HEK293 (cell line): ENCODE measurements at regions not wholly inside any gene's neighbourhood (a gene's known extent, or its start where the extent isn't known, plus 50 kb on each side); places are given as distances from the start of the nearest gene placed in this dataset.

ENCODE experiments used
- ZEB2 ChIP-seq: fragments of 450-650 bp; formaldehyde crosslinking; IDR thresholded peaks from 2 replicates; pipeline ENCODE4 v1.5.1; 2016; ENCODE audit warnings: missing biosample characterization, missing genetic modification characterization
- ZFHX2 ChIP-seq: fragments of 450-650 bp; formaldehyde crosslinking; conservative IDR thresholded peaks from 2 replicates; pipeline ENCODE4 v1.5.1; 2016; ENCODE audit warnings: missing biosample characterization, missing genetic modification characterization
- ZNF239 ChIP-seq: fragments of 450-650 bp; formaldehyde crosslinking; IDR thresholded peaks from 2 replicates; pipeline ENCODE4 v1.5.1; 2016; ENCODE audit warnings: missing biosample characterization, missing genetic modification characterization
- TF ChIP-seq, protein P1 (sequence below): fragments of 450-650 bp; formaldehyde crosslinking; IDR thresholded peaks from 2 replicates; pipeline ENCODE4 v1.5.1; 2016; ENCODE audit warnings: missing biosample characterization, missing genetic modification characterization

DNA sequence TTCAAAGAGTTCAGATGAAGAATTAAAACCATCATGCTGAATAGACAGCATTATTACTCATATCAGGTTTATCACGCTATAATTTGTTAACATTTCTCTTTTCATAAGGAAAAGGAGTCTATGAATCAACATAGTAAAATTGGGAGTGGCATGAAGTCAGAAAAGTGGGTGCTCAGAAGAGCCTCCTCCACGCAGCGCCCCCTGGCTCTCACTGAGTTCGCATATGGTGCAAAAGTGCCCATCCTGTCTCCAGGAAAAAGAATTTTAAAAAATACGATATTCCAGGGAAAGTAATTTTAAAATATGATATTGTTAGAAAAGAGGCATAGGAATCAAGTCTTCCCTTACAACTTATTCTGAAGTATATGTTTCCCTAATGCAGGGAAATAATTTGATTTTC, 176.3 kb upstream of the TCERG1L start:
- TF ChIP-seq, protein P1, sequence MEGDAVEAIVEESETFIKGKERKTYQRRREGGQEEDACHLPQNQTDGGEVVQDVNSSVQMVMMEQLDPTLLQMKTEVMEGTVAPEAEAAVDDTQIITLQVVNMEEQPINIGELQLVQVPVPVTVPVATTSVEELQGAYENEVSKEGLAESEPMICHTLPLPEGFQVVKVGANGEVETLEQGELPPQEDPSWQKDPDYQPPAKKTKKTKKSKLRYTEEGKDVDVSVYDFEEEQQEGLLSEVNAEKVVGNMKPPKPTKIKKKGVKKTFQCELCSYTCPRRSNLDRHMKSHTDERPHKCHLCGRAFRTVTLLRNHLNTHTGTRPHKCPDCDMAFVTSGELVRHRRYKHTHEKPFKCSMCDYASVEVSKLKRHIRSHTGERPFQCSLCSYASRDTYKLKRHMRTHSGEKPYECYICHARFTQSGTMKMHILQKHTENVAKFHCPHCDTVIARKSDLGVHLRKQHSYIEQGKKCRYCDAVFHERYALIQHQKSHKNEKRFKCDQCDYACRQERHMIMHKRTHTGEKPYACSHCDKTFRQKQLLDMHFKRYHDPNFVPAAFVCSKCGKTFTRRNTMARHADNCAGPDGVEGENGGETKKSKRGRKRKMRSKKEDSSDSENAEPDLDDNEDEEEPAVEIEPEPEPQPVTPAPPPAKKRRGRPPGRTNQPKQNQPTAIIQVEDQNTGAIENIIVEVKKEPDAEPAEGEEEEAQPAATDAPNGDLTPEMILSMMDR (tag by site-specific recombination) = no peak
- no peak for TF ChIP-seq ZEB2 (tag by site-specific recombination)
- TF ChIP-seq ZNF239 (tag by site-specific recombination) = no peak
- TF ChIP-seq ZFHX2 (tag by site-specific recombination) = no peak
